DND-41 (cell line): ENCODE measurements at regions not wholly inside any gene's neighbourhood (a gene's known extent, or its start where the extent isn't known, plus 50 kb on each side); places are given as distances from the start of the nearest gene placed in this dataset.

Experiments used
- ATAC-seq: fragments of 200-7000 bp; cut with Tn5 transposase; 3 replicates; pipeline ENCODE4 v1.9.1; 2021; ENCODE audit warnings: low read depth; ENCODE audit not compliant: insufficient read depth
- DNase-seq: peaks from one replicate; pipeline ENCODE4 v3.0.0-alpha.2; 2020
- H2AFZ ChIP-seq: 2 replicates; pipeline ENCODE4 v1.6.0; 2012; ENCODE audit warnings: low read depth, low read length
- H3K27ac ChIP-seq: 2 replicates; pipeline ENCODE4 v1.5.1; 2012; ENCODE audit warnings: low read length, inconsistent platforms
- H3K27me3 ChIP-seq: fragments of 200-600 bp; sonication (generic); 2 replicates; pipeline ENCODE4 v1.6.0; 2012; ENCODE audit warnings: low read length, mild to moderate bottlenecking, inconsistent platforms; ENCODE audit not compliant: insufficient read depth, poor library complexity
- H3K36me3 ChIP-seq: 2 replicates; pipeline ENCODE4 v1.5.1; 2012; ENCODE audit warnings: low read length, inconsistent platforms; ENCODE audit not compliant: insufficient read depth
- H3K4me1 ChIP-seq: 2 replicates; pipeline ENCODE4 v1.5.1; 2012; ENCODE audit warnings: mild to moderate bottlenecking, low read length; ENCODE audit not compliant: insufficient read depth
- H3K4me2 ChIP-seq: 2 replicates; pipeline ENCODE4 v1.6.0; 2012; ENCODE audit warnings: mild to moderate bottlenecking, moderate library complexity, low read length, inconsistent platforms; ENCODE audit not compliant: insufficient read depth
- H3K4me3 ChIP-seq, 2 experiments: fragments of 200-600 bp in 1 of 2; shearing (Covaris generic) in 1 of 2; 2 replicates each; pipeline ENCODE4 v1.5.1; 2012 to 2016; ENCODE audit warnings: inconsistent platforms in 2 of 2, low read length in 2 of 2, mild to moderate bottlenecking in 2 of 2, low read depth in 1 of 2, moderate library complexity in 1 of 2
- H3K79me2 ChIP-seq: 2 replicates; pipeline ENCODE4 v1.6.0; 2012; ENCODE audit warnings: low read length, inconsistent platforms; ENCODE audit not compliant: insufficient read depth
- H3K9ac ChIP-seq: 2 replicates; pipeline ENCODE4 v1.6.0; 2012; ENCODE audit warnings: low read depth, mild to moderate bottlenecking, inconsistent platforms, low read length, moderate library complexity
- H3K9me3 ChIP-seq: 2 replicates; pipeline ENCODE4 v1.5.1; 2012; ENCODE audit warnings: low read length, moderate library complexity, mild to moderate bottlenecking, inconsistent platforms; ENCODE audit not compliant: insufficient read depth, severe bottlenecking
- H4K20me1 ChIP-seq: 2 replicates; pipeline ENCODE4 v1.6.0; 2012; ENCODE audit warnings: low read length; ENCODE audit not compliant: insufficient read depth
- CTCF ChIP-seq: IDR thresholded peaks from 2 replicates; pipeline ENCODE4 v1.5.1; 2012; ENCODE audit warnings: borderline replicate concordance, low read length, moderate library complexity, mild to moderate bottlenecking; ENCODE audit not compliant: poor library complexity, severe bottlenecking; ENCODE audit errors: extremely low read depth
- EZH2 ChIP-seq: IDR thresholded peaks from 3 replicates; pipeline ENCODE4 v1.6.1; 2012; ENCODE audit warnings: borderline replicate concordance, low read depth, mild to moderate bottlenecking, moderate library complexity, low read length, inconsistent platforms; ENCODE audit not compliant: severe bottlenecking

GRCh38 chr18:41231681-41232080 lies 723.4 kb upstream of the PIK3C3 start:
- H3K4me3 ChIP-seq, result no peak overlapping the region
- no peaks in the 10 kb centered on the region for H3K79me2 ChIP-seq
- no peak for TF ChIP-seq EZH2
- TF ChIP-seq CTCF, result no peak
- no peaks in the 10 kb centered on the region for H3K27me3 ChIP-seq
- no peak overlapping the region for H3K27ac ChIP-seq
- H3K9ac ChIP-seq, result no peak overlapping the region
- no peaks in the 10 kb centered on the region for H3K4me1 ChIP-seq
- no peak for ATAC-seq
- DNase-seq, result no peak
- no peaks in the 10 kb centered on the region for H4K20me1 ChIP-seq
- no peaks in the 10 kb centered on the region for H3K9me3 ChIP-seq
- H3K4me2 ChIP-seq, result no peak overlapping the region
- no peak overlapping the region for H2AFZ ChIP-seq
- no peaks in the 10 kb centered on the region for H3K36me3 ChIP-seq

GRCh38 chr18:41227993-41228392 lies 727.0 kb upstream of the PIK3C3 start:
- TF ChIP-seq EZH2 (no peak), CTCF (no peak)
- Histone ChIP-seq H3K9ac (no peak overlapping the region), H3K4me3 (no peak overlapping the region), H2AFZ (no peak overlapping the region), H3K27ac (no peak overlapping the region), H3K27me3 (no peaks in the 10 kb centered on the region), H3K9me3 (no peaks in the 10 kb centered on the region), H4K20me1 (no peaks in the 10 kb centered on the region), H3K4me2 (no peak overlapping the region), H3K36me3 (no peaks in the 10 kb centered on the region), H3K79me2 (no peaks in the 10 kb centered on the region), H3K4me1 (no peaks in the 10 kb centered on the region)
- ATAC-seq (no peak), DNase-seq (no peak)

GRCh38 chr18:41226911-41227310 lies 728.1 kb upstream of the PIK3C3 start:
- H3K9me3 ChIP-seq, result no peaks in the 10 kb centered on the region
- TF ChIP-seq CTCF (no peak), EZH2 (no peak)
- no peaks in the 10 kb centered on the region for H3K36me3 ChIP-seq
- H3K9ac ChIP-seq, result no peak overlapping the region
- no peaks in the 10 kb centered on the region for H3K27me3 ChIP-seq
- DNase-seq (no peak), ATAC-seq (no peak)
- H4K20me1 ChIP-seq, result no peaks in the 10 kb centered on the region
- H3K4me1 ChIP-seq, result no peaks in the 10 kb centered on the region
- H3K79me2 ChIP-seq, result no peaks in the 10 kb centered on the region
- H2AFZ ChIP-seq, result no peak overlapping the region
- H3K4me3 ChIP-seq, result no peak overlapping the region
- H3K4me2 ChIP-seq, result no peak overlapping the region
- no peak overlapping the region for H3K27ac ChIP-seq

GRCh38 chr18:41226186-41226585 lies 728.8 kb upstream of the PIK3C3 start:
- H4K20me1 ChIP-seq, result no peaks in the 10 kb centered on the region
- H3K9me3 ChIP-seq, result no peaks in the 10 kb centered on the region
- no peaks in the 10 kb centered on the region for H3K79me2 ChIP-seq
- TF ChIP-seq CTCF (no peak), EZH2 (no peak)
- H3K9ac ChIP-seq, result no peak overlapping the region
- no peaks in the 10 kb centered on the region for H3K4me1 ChIP-seq
- DNase-seq (no peak), ATAC-seq (no peak)
- no peak overlapping the region for H3K27ac ChIP-seq
- H3K4me3 ChIP-seq, result no peak overlapping the region
- H2AFZ ChIP-seq, result no peak overlapping the region
- no peaks in the 10 kb centered on the region for H3K27me3 ChIP-seq
- no peaks in the 10 kb centered on the region for H3K36me3 ChIP-seq
- no peak overlapping the region for H3K4me2 ChIP-seq
